ENCODE measurements at regions not wholly inside any gene's neighbourhood (a gene's known extent, or its start where the extent isn't known, plus 50 kb on each side); places are given as distances from the start of the nearest gene placed in this dataset.

GRCh38 chr7:124686543-124687171 is 78.9 kb downstream of the GPR37 start:
- DNase-seq, result no peak
- Histone ChIP-seq H3K4me3 (no peak overlapping the region), H3K27ac (no peak overlapping the region), H3K36me3 (no peaks in the 10 kb centered on the region), H3K9me3 (no peaks in the 10 kb centered on the region), H3K27me3 (no peaks in the 10 kb centered on the region), H3K4me1 (no peaks in the 10 kb centered on the region), H3K9ac (ENCODE audit: low read depth in 2 of 2, low read length in 2 of 2) (no peak overlapping the region)
- TF ChIP-seq CTCF (IDR thresholded peaks at IDR 0.05), result no peak
- intact Hi-C loops (cut with DNase I), result no loop called here

GRCh38 chr7:124681946-124682345 is 83.6 kb downstream of the GPR37 start:
- no peak for DNase-seq
- H3K27me3 ChIP-seq, result no peaks in the 10 kb centered on the region
- no peak overlapping the region for H3K9ac ChIP-seq (ENCODE audit: low read depth in 2 of 2, low read length in 2 of 2)
- no peaks in the 10 kb centered on the region for H3K9me3 ChIP-seq
- no peaks in the 10 kb centered on the region for H3K36me3 ChIP-seq
- TF ChIP-seq CTCF (IDR thresholded peaks at IDR 0.05), result no peak
- H3K4me3 ChIP-seq, result no peak overlapping the region
- intact Hi-C loops (cut with DNase I), result no loop called here
- no peak overlapping the region for H3K27ac ChIP-seq
- H3K4me1 ChIP-seq, result no peaks in the 10 kb centered on the region

- Histone ChIP-seq H3K27me3 (no peaks in the 10 kb centered on the region), H3K27ac (no peak overlapping the region), H3K9ac (ENCODE audit: low read depth in 2 of 2, low read length in 2 of 2) (no peak overlapping the region), H3K4me3 (no peak overlapping the region), H3K4me1 (no peaks in the 10 kb centered on the region), H3K9me3 (no peaks in the 10 kb centered on the region), H3K36me3 (no peaks in the 10 kb centered on the region)
- TF ChIP-seq CTCF (IDR thresholded peaks at IDR 0.05), result no peak
- intact Hi-C loops (cut with DNase I), result no loop called here
- no peak for DNase-seq
Observed at GRCh38 chr7:124680304-124680703, 85.3 kb downstream of the GPR37 start.

- DNase-seq, result no peak
- Histone ChIP-seq H3K27ac (no peak overlapping the region), H3K9me3 (no peaks in the 10 kb centered on the region), H3K4me3 (no peak overlapping the region), H3K27me3 (no peaks in the 10 kb centered on the region), H3K9ac (ENCODE audit: low read depth in 2 of 2, low read length in 2 of 2) (no peak overlapping the region), H3K36me3 (no peaks in the 10 kb centered on the region), H3K4me1 (no peaks in the 10 kb centered on the region)
- no peak for TF ChIP-seq CTCF (IDR thresholded peaks at IDR 0.05)
- intact Hi-C loops (cut with DNase I), result no loop called here
Observed at GRCh38 chr7:124679586-124680225, 85.9 kb downstream of the GPR37 start.

- Histone ChIP-seq H3K27ac (no peak overlapping the region), H3K9me3 (no peaks in the 10 kb centered on the region), H3K4me3 (no peak overlapping the region), H3K36me3 (no peaks in the 10 kb centered on the region), H3K4me1 (no peaks in the 10 kb centered on the region), H3K27me3 (no peaks in the 10 kb centered on the region), H3K9ac (ENCODE audit: low read depth in 2 of 2, low read length in 2 of 2) (no peak overlapping the region)
- intact Hi-C loops (cut with DNase I), result no loop called here
- DNase-seq, result no peak
- no peak for TF ChIP-seq CTCF (IDR thresholded peaks at IDR 0.05)
Observed at GRCh38 chr7:124679146-124679545, 86.4 kb downstream of the GPR37 start.

All from colonic mucosa (tissue), 4 donors.